ENCODE measurements at regions not wholly inside any gene's neighbourhood (a gene's known extent, or its start where the extent isn't known, plus 50 kb on each side); places are given as distances from the start of the nearest gene placed in this dataset.

DNA sequence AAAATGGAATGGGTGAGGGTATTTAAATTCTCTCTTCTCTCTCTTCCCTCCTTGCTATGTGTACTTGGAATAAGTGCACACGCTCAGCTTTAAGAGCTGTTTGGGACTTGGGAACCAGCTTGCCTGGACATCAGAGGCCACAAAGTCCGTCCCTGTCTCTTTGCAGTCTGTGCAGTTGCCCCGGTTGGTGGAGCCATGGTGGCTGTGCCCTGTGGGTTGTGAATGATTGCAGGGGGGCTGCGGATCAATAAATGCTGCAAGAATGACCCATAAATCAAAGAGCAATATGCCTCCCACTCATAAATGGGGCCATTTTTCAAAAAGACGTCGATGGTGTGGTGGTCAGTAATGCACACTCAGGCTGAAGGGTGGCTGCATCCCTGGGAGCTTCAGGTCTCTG is 135.1 kb upstream of the CST7 start:
- H3K4me1 ChIP-seq = no peaks in the 10 kb centered on the region
- no peak overlapping the region for H3K27ac ChIP-seq
- ATAC-seq = no peak
- WGBS, 2 donors (ENCODE audit: low coverage in 1 of 2) = 75 to 76% methylated on average over 2 to 6 of the region's 6 CpGs
- TF ChIP-seq EP300 (IDR thresholded peaks at IDR 0.05) (no peak), POLR2A (IDR thresholded peaks at IDR 0.05) (no peak), POLR2AphosphoS5 (IDR thresholded peaks at IDR 0.05) (no peak)
- TF ChIP-seq, protein P1, sequence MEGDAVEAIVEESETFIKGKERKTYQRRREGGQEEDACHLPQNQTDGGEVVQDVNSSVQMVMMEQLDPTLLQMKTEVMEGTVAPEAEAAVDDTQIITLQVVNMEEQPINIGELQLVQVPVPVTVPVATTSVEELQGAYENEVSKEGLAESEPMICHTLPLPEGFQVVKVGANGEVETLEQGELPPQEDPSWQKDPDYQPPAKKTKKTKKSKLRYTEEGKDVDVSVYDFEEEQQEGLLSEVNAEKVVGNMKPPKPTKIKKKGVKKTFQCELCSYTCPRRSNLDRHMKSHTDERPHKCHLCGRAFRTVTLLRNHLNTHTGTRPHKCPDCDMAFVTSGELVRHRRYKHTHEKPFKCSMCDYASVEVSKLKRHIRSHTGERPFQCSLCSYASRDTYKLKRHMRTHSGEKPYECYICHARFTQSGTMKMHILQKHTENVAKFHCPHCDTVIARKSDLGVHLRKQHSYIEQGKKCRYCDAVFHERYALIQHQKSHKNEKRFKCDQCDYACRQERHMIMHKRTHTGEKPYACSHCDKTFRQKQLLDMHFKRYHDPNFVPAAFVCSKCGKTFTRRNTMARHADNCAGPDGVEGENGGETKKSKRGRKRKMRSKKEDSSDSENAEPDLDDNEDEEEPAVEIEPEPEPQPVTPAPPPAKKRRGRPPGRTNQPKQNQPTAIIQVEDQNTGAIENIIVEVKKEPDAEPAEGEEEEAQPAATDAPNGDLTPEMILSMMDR (IDR thresholded peaks at IDR 0.05) = no peak
- no peak overlapping the region for H3K4me3 ChIP-seq
- peaks cover 27% of the 10 kb centered on the region for H3K27me3 ChIP-seq
- H3K9me3 ChIP-seq = no peaks in the 10 kb centered on the region
- no peaks in the 10 kb centered on the region for H3K36me3 ChIP-seq

DNA sequence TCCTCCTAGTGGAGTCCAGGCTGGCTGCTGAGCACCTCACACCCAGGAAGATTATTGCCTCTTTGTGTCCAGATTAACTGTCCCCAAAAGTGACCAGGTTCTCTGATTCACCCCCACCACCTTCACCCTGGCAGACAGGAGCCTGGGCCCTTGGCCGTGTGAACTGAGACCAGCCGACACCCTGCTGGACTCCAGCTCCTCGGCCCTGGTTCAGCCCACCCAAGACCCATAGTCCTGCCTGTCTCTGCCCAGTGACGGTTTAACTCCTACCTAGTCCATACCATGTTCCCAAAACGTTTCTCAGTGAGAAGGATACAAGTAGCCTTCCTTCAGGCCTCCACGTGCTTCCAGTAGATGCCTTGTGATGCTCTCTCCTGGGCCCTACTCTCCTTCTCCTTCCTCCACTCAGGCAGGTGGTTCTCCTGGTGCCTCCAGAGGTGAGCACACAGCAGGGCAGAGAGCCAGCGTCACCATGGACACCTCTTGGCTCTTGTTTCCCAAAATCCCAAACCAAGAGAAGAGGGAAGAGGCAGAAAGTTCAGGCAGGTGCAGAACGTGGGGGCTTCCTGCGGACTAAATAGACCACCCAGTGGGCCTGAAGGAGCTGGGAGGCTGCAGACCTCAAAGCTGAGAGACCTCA is 134.4 kb upstream of the CST7 start:
- no peak for ATAC-seq
- H3K36me3 ChIP-seq = no peaks in the 10 kb centered on the region
- H3K27ac ChIP-seq = no peak overlapping the region
- H3K9me3 ChIP-seq = no peaks in the 10 kb centered on the region
- no peak overlapping the region for H3K4me3 ChIP-seq
- WGBS, 2 donors (ENCODE audit: low coverage in 1 of 2) = 72 to 79% methylated on average over 5 to 9 of the region's 9 CpGs
- peaks cover 21% of the 10 kb centered on the region for H3K27me3 ChIP-seq
- H3K4me1 ChIP-seq = no peaks in the 10 kb centered on the region
- TF ChIP-seq POLR2AphosphoS5 (IDR thresholded peaks at IDR 0.05) = no peak
- TF ChIP-seq POLR2A (IDR thresholded peaks at IDR 0.05) = no peak
- no peak for TF ChIP-seq EP300 (IDR thresholded peaks at IDR 0.05)
- TF ChIP-seq, protein P1 (IDR thresholded peaks at IDR 0.05) = no peak

- Histone ChIP-seq H3K27ac (no peak overlapping the region), H3K27me3 (peaks cover 17% of the 10 kb centered on the region), H3K9me3 (no peaks in the 10 kb centered on the region), H3K36me3 (no peaks in the 10 kb centered on the region), H3K4me3 (no peak overlapping the region), H3K4me1 (no peaks in the 10 kb centered on the region)
- no peak for ATAC-seq
- TF ChIP-seq, protein P1 (IDR thresholded peaks at IDR 0.05) = no peak
- TF ChIP-seq POLR2A (IDR thresholded peaks at IDR 0.05) (no peak), POLR2AphosphoS5 (IDR thresholded peaks at IDR 0.05) (no peak)
- whole genome bisulfite sequencing, 2 donors (ENCODE audit: low coverage in 1 of 2) = 83 to 92% methylated on average over 3 to 6 of the region's 16 CpGs
These were observed 133.8 kb upstream of the CST7 start for GRCh38 chr20:24815196-24815815.

DNA sequence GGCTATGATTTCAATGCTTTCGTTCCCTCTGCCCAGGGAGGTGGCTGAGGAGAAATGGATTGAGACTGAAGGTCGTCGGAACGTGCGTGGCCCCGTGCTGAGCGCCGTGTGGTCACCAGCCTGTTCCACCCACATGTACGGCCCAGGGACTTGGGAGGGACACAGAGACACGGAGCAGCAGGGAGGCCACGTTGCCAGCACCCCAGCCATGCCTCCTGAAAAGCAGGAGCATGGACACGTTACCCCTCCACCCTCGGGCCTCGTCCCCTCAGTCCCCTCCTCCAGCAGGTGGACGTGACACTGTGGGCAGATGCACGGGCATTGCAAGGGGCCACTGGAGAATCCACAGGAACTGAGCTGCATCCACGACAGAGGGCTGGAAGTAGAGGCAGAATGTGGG is 133.1 kb upstream of the CST7 start:
- Histone ChIP-seq H3K4me3 (no peak overlapping the region), H3K27ac (no peak overlapping the region), H3K27me3 (peaks cover 12% of the 10 kb centered on the region), H3K4me1 (no peaks in the 10 kb centered on the region), H3K36me3 (no peaks in the 10 kb centered on the region), H3K9me3 (no peaks in the 10 kb centered on the region)
- no peak for ATAC-seq
- TF ChIP-seq EP300 (IDR thresholded peaks at IDR 0.05) (no peak), POLR2A (IDR thresholded peaks at IDR 0.05) (no peak), POLR2AphosphoS5 (IDR thresholded peaks at IDR 0.05) (no peak)
- TF ChIP-seq, protein P1 (IDR thresholded peaks at IDR 0.05) = no peak
- no CpG with 5 or more reads among the region's 17 CpGs for WGBS, 2 donors (ENCODE audit: low coverage in 1 of 2)

DNA sequence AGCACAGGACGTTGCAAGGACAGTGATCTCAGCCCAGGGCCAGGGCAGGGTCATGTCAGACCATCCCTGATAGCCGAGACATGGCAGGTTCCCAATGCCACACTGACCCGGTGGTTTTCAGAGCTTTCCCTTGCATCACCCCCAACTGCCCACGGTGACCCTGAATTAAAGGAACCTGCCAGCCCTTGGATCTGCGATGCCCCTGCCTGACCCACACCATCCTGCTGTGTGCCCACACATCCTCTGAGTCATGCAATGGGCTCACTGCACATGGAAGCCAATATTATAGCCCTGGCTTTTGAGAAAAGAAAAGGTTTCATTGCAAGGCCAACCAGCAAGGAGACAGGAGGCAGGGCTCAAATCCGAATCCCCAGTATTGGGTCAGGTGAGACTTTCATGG is 132.6 kb upstream of the CST7 start:
- 100% methylated on average over 1 of the region's 6 CpGs; no CpG with 5 or more reads in 1 of the 2 donors for WGBS, 2 donors (ENCODE audit: low coverage in 1 of 2)
- H3K9me3 ChIP-seq = no peaks in the 10 kb centered on the region
- TF ChIP-seq POLR2A (IDR thresholded peaks at IDR 0.05) (no peak), EP300 (IDR thresholded peaks at IDR 0.05) (no peak), POLR2AphosphoS5 (IDR thresholded peaks at IDR 0.05) (no peak)
- TF ChIP-seq, protein P1 (IDR thresholded peaks at IDR 0.05) = no peak

More for the DNA sequence above, 132.6 kb upstream of the CST7 start:
- ATAC-seq = no peak
- no peaks in the 10 kb centered on the region for H3K36me3 ChIP-seq
- no peak overlapping the region for H3K27ac ChIP-seq
- H3K4me3 ChIP-seq = no peak overlapping the region
- peaks cover 7% of the 10 kb centered on the region for H3K27me3 ChIP-seq
- no peaks in the 10 kb centered on the region for H3K4me1 ChIP-seq

Data from gastroesophageal sphincter (tissue), 4 donors.